GM19324 (cell line): ENCODE measurements at regions not wholly inside any gene's neighbourhood (a gene's known extent, or its start where the extent isn't known, plus 50 kb on each side); places are given as distances from the start of the nearest gene placed in this dataset.
"Not testable (repeated sequence)": the region's sequence is repeated elsewhere in the genome, so short reads cannot be mapped to it uniquely, and the experiment has no call there.

Source experiments
- ATAC-seq: cut with Tn5 transposase; IDR thresholded peaks from one replicate; pipeline ENCODE4 v1.9.1; 2021; ENCODE audit warnings: mild to moderate bottlenecking, moderate library complexity; ENCODE audit not compliant: unreplicated experiment, low FRiP score

DNA sequence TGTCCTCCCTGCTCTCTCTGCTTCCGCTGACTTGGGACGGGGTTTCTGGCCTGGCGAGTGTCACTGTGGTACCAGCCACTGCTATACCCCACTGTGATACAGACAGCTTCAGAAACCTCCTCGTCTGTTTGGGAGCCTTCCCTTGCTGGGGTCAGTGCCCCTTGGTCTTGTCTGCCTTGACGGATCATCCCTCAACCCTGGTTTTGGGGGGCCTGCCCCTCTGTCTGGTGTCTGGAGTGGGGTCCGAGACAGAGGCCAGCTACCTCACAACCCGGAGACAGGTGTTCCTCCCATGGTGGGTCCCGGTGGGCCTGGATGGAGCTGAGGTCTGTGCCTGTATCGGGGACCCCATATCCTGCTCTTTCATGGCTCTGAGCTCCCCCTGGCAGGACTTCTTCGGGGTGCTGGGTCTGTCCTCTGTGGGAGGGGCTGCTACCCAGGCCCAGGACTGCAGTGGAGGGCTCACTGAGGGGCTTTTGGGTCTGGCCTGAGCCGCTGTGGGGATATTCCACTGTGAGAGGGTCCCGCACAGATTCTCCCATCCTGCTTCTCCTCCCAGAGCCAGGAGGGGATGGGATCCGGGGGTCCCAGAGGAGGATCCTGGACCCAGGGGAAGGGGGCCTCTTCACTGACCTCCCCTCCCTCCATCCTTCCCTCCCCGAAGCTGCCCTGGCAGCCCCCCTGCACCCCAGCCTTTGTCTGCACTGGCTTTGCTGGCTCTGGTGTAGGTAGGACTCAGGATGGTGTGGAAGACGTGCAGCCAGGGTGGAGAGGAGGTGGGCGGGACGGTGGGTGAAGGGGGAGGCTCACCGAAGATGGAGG lies 365.5 kb downstream of the TMEM121 start:
- no peak for ATAC-seq

DNA sequence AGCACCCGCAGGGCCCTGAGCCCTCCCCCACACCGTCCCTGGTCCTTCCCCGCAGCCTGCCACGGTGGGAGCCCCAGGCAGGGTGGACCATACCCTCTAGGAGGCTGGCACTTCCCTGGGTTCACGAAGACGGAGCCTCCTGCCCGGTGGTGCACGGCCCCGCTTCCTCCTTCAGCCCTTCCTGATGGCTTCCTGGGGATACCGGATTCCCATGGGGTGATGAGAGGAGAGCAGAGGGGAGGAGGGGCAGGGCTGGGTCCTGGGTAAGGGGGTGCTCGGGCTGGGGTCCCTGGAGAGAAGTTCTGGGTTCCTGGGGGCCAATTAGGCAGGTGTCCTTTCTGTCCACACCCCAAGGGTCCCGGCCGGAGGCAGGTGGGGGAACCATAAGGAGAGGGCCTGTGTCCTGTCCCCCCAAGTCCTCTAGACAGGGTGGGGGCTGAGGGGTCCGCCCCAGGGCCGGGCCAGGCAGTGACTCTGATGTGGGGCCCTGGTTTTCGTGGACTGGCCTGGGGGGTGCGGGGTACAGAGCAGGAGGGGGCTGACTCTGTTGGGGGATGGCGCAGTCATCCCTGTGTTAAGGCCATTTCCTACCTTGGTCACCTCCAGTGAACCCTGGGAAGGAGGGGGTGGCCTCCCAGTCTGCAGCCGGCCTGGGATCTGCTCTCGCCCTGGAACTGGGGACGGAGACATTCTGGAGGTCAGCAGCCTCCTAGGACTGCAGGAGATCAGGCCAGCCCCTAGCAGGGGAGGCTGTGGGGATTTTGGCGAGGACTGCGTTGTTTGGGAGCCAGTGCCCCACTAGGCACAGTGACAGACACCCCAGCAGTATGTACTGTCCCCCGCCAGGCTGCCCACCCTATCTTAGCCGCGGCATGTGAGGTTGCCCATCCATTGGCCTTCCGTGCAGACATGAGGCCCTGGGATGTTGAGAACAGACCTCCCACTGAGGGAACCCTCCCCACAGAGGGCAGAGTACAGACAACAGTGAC lies 366.4 kb downstream of the TMEM121 start:
- ATAC-seq, result not testable (repeated sequence)

DNA sequence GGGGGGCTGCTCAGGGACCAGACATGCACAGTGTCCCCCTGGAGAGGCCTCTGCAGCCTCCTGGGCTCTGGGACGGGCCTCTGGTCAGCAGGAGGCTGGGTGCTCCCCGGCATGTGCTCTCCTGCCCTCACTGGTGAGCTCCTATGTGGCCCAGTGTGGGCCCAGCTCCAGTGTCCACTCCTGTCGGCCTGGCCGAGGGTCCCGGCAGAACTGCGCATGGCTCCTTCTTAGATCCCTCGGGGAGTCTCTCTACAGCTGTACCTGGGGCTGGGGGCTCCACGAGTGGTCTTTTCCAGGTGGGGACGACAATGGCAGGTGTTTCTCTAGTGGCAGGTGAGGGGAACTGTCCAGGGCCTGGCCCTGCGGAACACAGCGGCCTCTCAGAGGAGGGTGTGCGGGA lies 367.3 kb downstream of the TMEM121 start:
- not testable (repeated sequence) for ATAC-seq

DNA sequence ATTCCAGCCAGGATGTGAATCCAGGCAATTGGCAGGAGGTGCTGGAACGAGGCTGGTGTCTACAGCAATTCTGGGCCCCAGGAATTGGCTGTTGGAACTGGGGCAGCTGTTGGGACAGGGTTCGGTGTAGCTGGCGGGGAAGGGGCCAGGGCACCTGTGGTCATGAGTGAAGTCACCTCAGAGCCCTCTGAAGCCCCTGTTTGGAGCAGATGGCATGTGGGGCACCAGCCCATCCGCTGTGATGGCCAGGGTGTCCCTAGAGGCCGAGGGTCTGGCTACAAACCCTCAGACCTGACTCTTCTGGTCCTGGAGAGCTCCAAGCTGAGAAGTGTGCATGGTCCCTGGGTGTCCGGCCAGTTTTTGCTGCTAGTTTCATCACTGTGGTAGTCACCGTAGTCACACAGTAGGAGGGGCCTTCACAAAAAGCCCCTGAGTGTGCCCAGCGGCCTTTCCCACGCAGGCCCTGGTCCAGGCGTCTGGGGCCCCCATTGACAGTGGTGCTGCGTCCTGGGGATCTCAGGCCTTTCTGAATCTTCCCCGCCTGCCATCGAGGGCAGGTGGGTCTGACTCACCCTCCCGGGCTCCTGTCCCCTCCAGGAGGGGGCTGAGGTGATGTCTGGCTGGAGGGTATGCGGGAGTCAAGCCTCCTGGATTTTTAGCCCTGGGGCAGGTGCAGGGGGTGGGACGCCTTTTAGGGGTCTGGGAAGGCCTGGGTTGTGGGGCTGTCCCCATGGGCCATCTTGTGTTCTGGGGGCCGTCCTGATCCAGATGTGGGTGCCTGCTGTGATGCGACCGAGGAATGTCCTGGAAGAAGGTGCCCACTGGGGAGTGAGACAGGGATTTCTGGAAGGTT lies 368.0 kb downstream of the TMEM121 start:
- ATAC-seq, result no peak

DNA sequence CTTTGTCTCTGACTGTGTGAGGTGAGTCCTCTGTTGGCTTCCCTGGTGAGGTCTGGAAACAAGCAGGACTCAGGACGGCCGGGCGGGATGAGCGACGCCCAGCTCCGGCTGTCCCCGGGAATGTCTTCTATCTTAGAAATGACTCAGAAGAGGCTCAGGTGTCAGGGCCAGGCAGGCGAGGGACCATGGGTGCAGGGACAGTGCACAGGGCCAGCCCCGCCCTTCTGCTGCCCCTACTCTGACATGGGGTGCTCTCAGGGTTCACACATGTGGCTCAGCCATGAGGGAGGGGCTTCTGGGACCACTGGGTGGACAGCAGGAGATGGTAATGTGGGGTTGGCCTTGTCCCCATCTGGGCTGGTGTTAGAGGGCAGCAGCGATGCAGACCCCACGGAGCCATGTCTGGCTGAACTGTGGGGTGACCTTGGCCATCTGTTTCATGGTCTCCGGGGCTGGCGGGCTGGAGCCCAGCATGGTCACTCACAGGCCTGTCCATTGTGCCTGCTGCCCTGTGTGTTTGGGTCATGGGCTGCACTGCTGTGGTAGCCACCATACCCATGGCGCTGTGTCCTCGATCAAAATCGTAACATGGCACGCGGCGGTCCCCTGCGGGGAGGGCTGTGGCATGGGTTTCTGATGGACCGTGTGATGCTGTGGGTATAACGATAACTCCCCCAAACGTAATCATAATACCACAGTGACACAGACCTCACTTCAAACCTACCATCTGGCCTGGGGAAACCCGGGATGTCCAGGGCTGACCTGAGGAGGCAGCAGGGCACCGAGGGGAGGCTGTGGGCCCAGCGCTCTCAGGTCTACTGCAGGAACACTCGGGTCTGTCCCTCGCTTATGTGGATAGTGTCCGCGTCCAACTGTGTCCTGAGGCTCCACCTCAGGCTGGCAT lies 368.8 kb downstream of the TMEM121 start:
- ATAC-seq, result no peak

DNA sequence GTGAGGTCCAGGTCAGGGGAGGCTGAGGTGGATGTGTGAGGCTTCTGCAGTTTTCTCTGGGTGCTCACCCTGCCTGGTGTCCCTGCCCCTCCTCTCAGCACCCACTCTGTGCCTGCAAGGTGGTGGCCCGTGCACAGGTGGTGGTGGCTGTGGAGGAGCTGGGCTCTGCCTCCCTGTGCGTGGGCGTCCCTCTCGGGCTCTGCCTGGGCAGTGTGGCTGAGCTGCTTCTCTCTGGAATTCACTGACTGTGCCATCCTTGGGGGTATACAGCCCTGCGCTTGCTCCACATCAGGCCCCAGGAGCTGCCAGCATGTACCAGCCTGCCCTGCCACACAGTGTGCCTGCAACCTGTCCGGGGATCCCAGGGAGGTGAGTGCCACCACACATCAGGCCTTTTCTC lies 369.8 kb downstream of the TMEM121 start:
- ATAC-seq, result not testable (repeated sequence)

DNA sequence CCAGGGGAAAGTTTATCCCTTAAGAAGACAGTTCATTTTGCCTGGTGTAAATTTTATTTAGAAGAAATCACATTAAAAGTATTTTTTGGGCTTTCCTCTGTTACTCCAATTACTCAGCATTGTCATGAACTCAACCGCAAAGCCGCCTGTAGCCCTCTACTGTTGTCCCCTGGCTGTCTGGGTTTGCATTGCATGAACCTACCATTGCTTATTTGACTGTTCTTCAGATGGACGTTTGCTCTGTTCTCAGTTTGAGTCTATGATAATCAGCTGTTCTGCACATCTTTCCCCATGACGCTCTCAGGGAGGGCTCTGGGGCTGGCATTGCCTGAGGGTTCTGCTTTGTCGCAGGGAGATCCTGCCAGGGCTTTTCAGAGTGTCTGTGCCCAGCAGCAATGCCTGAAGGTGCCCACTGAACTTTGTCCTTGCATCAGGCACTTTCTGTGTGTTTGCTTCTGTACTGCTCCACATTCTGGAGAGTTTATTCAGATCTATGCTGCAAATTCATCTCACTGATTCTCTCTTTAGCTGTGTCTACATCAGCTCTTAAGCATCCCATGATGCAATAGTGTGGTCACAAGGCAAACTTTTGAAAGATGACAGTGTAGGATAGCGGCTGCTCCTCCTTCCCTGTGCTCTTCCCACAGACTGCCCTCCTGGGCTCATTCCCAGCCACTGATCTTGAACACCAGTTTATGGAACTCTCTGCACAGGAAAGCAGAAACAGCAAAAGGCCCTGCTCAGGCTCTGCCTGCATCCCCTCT lies 370.8 kb downstream of the TMEM121 start:
- ATAC-seq, result not testable (repeated sequence)

DNA sequence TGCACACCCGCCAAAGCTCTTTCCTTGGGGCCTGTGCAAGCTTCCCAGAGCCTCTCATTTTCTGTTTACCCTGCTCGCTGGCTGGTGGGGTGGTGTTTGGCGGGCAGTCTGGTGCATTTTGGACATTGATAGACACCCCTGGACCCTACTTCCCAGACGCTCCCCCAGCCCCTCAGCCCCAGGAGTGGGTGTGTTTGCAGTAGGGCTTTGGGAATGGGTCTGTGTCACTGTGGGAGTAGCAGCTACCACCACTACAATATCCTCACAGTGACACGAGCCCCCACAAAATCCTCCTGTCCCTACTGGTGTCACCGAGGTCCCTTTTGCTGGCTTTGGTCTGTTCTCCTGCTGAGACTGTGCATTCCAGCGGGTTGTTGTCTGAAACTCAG lies 371.3 kb downstream of the TMEM121 start:
- no peak for ATAC-seq

DNA sequence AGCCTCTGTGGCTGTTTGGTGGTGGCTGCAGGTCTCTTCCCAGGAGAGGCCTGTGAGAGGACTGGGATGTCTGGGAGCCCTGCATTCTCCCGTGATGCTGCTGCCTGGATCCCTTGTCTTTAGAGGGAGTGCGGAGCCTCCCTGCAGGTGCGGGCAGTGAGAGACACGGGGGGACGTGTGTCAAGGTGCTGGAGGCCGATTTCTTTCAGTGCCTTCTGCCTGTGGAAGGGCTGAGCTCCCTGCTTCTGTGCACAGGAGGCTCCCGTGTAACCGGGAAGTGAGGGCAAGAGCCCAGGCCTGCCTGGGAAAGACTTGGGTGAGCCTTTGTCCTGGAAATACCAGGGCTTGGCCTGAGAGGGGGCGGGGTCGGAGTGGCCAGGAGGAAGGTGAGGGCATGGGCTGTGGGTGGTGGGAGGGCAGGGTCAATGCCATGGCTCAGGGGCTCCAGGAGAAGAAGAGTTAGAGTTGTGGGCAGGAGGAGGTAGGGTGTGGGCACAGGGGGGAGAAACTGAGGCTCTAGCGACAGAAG lies 372.2 kb downstream of the TMEM121 start:
- ATAC-seq, result no peak

DNA sequence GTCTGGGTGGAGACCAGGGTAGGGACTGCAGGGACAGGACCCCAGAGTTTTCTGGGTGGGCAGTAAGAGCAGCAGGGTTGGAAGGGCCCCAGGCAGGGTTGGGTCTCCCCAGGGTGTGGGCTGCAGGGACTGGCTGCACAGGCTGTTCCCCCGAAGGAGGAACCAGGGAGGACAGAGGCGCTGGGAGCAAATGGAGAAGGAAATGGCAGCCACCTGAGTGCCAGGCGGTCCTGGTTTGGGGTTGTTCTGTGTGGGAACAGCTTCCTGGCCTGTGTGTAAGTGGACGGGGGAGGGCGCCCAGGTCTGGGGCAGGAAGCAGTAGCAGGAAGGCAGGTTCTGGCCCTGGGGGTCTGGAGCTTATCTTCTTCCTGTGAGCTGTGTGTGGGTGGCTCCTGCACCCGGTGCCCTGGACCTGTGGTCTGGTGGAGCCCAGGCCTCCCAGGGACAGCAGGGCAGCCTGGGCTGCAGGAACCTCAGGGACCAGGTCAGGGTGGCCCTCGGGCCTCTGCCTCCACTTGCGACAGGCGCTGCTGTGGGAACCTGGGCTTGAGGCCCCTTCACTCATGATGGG lies 372.8 kb downstream of the TMEM121 start:
- ATAC-seq, result no peak

DNA sequence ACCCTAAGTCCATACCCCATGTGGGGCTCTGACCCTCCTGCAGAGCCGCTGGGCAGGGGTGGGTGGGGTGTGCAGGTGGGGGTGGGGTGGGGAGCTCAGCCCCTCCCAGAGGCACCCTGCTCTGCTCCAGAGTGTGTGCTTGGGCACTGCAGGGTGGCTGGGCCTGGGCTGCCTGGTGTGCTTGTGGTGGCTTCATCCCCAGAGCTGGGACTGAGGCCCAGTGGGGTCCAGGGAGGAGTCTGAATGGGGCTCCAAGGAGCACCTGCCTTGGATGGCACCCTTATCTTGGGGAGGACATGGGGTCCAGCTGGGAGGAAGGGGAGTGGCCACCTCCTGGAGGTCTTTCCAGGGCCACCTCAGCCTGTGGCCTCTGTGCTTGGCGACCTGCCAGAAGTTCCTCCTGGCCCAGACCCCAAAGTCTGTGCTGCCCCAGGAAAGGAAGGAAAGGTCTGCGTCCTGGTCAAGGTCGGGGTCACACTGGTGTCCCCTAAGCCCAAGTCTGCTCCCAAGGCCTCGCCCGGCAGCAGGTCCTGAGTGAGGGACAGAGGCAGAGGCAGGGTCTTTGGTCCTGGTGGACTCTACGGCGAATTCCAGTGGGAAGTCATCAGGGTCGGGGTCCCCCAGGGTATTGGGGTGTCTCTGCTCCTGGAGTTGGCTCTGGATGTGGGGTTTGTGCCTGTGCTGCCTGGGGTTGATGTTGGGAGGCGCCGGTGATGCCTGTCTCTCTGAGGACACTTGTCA lies 373.4 kb downstream of the TMEM121 start:
- no peak for ATAC-seq

DNA sequence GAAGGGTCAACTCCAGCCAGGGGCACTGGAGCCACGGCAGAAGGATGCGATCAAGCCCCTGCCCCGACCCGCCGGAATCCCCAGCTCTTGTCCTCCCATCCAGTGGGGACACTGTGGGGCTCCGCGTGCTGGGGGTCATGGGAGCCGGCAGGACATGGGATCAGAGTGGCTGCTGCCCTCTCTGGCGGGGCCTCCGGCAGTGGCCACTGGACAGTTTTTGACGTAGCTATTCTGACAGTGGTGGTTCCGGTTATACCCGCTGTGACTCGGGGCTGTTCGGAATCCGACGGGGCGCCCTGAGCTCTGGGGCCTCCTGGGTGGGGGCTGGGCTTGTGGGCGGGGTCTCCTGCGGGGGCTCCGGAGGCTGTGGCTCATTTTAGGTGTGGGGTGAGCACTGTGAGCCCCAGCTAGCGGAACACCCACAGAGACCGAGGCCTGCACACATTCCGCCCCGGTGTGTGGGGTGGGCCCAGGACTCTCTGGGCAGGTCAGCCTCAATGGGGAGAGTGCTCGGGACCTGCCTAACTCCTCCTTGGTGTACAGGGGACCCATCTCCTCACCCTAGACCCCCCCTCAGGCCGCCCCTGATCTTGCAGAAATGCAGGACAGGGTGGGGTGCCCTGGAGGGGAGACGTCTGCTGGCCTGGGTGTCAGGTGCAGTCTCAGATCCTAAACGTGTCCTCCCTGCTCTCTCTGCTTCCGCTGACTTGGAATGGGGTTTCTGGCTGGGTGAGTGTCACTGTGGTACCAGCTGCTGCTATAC lies 374.2 kb downstream of the TMEM121 start:
- no peak for ATAC-seq

DNA sequence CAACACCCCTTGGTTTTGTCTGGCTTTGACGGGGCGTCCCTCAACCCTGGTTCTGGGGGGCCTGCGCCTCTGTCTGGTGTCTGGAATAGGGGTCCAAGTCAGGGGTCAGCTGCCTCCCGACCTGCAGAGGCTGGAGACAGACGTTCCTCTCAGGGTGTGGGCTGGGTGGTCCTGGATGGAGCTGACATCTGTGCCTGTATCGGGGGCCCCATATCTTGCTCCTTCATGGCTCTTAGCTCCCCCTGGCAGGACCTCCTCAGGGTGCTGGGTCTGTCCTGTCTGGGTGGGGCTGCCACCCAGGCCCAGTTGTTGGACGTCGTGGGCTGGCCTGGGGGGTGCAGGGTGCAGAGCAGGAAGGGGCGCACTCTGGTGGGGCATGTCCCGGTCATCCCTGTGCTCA lies 374.8 kb downstream of the TMEM121 start:
- no peak for ATAC-seq

DNA sequence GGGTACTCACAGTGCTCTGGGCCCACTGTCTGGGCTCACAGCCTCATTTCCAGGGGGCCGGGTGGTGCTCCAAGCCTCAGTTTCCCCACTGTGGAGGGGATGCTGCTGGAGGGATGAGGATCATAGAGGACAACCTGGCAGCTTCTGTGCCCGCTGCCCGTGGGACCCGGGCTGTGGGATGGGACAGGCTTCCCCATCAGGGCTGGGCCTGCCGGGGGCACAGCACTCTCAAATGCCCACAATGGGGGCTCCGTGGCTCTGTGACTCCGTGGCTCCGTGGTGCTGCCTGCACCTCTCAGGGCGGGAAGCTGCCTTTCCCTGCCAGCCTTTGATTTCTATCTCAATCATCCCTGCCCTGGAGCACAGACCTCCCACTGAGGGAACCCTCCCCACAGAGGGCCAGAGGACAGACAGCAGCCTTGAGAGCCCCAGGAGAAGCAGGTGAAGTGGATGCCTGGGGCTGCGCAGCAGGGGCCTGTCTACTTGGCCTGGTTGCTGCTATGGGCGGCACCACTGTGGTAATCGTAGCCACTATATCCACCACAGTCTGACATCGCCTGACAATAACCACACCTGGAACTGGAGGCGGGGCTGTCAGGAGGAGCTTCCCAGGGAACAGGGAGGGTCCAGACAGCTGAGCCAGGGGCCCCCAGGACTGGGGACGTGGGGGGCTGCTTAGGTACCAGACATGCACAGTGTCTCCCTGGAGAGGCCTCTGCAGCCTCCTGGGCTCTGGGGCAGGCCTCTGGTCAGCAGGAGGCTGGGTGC lies 375.9 kb downstream of the TMEM121 start:
- ATAC-seq, result no peak

DNA sequence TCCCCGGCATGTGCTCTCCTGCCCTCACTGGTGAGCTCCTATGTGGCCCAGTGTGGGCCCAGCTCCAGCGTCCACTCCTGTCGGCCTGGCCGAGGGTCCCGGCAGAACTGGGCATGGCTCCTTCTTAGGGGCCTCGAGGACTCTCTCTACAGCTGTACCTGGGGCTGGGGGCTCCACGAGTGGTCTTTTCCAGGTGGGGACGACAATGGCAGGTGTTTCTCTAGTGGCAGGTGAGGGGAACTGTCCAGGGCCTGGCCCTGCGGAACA lies 376.4 kb downstream of the TMEM121 start:
- ATAC-seq, result not testable (repeated sequence)

DNA sequence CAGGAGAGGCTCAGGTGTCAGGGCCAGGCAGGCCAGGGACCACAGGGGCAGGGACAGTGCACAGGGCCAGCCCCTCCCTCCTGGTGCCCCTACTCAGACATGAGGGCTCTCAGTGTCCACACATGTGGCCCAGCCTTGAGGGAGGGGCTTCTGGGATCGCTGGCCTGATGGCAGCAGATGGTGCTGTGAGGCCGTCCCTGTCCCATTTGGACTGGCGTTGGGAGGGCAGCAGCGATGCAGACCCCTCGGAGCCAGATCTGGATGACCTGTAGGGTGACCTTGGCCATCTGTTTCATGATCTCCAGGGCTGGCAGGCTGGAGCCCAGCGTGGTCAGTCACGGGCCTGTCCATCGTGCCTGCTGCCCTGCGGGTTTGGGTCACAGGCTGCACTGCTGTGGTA lies 377.6 kb downstream of the TMEM121 start:
- no peak for ATAC-seq
